Neural cell (in vitro differentiated cells): ENCODE measurements at regions not wholly inside any gene's neighbourhood (a gene's known extent, or its start where the extent isn't known, plus 50 kb on each side); places are given as distances from the start of the nearest gene placed in this dataset.

Source experiments
- H2AFZ ChIP-seq: fragments of 200-600, 300-800 bp; sonication (generic), shearing (Covaris generic); 2 replicates; pipeline ENCODE4 v1.6.0; 2014; ENCODE audit warnings: low read depth, mild to moderate bottlenecking, antibody characterized with exemption, low read length, moderate library complexity
- H3F3A ChIP-seq: fragments of 200-600 bp; shearing (Covaris generic); 2 replicates; pipeline ENCODE4 v1.6.1; 2016; ENCODE audit warnings: mild to moderate bottlenecking, moderate library complexity, mixed read lengths, antibody characterized with exemption, low read length; ENCODE audit not compliant: insufficient read depth, poor library complexity, severe bottlenecking
- H3K27ac ChIP-seq: fragments of 200-600, 300-800 bp; sonication (generic), shearing (Covaris generic); 2 replicates; pipeline ENCODE4 v1.5.1; 2014; ENCODE audit warnings: mild to moderate bottlenecking, low read length, moderate library complexity
- H3K27me3 ChIP-seq: fragments of 300-800, 200-600 bp; sonication (generic), shearing (Covaris generic); 2 replicates; pipeline ENCODE4 v1.6.0; 2014; ENCODE audit warnings: mild to moderate bottlenecking, low read depth, low read length, moderate library complexity; ENCODE audit not compliant: insufficient read depth
- H3K36me3 ChIP-seq: fragments of 300-800, 200-600 bp; sonication (generic), shearing (Covaris generic); 2 replicates; pipeline ENCODE4 v1.5.1; 2014; ENCODE audit warnings: mild to moderate bottlenecking, antibody characterized with exemption, low read length, moderate library complexity; ENCODE audit not compliant: insufficient read depth
- H3K4me2 ChIP-seq: fragments of 300-800, 200-600 bp; sonication (generic), shearing (Covaris generic); 2 replicates; pipeline ENCODE4 v1.6.0; 2014; ENCODE audit warnings: mild to moderate bottlenecking, low read length
- H3K4me3 ChIP-seq: fragments of 300-800, 200-600 bp; sonication (generic), shearing (Covaris generic); 2 replicates; pipeline ENCODE4 v1.5.1; 2014; ENCODE audit warnings: mild to moderate bottlenecking, low read length, moderate library complexity
- H3K79me2 ChIP-seq: fragments of 200-600 bp; shearing (Covaris generic); replicated peaks from 2 replicates; pipeline ENCODE4 v1.6.0; 2014; ENCODE audit warnings: mild to moderate bottlenecking, low read length, moderate library complexity; ENCODE audit not compliant: insufficient read depth
- H3K9ac ChIP-seq: fragments of 300-800, 200-600 bp; sonication (generic), shearing (Covaris generic); 2 replicates; pipeline ENCODE4 v1.6.1; 2016; ENCODE audit warnings: mild to moderate bottlenecking, low read length, mixed read lengths
- H3K9me2 ChIP-seq: fragments of 200-600 bp; shearing (Covaris generic); 2 replicates; pipeline ENCODE4 v1.6.1; 2016; ENCODE audit warnings: mild to moderate bottlenecking, low read length, mixed read lengths; ENCODE audit not compliant: insufficient read depth
- H3K9me3 ChIP-seq: fragments of 200-600, 300-800 bp; sonication (generic), shearing (Covaris generic); 2 replicates; pipeline ENCODE4 v1.6.1; 2016; ENCODE audit warnings: mild to moderate bottlenecking, mixed run types, low read length, moderate library complexity, mixed read lengths
- H4K20me1 ChIP-seq: fragments of 200-600 bp; shearing (Covaris generic); 2 replicates; pipeline ENCODE4 v1.6.1; 2016; ENCODE audit warnings: mild to moderate bottlenecking, mixed run types; ENCODE audit not compliant: insufficient read depth
- EP300 ChIP-seq: fragments of 450-650 bp; conservative IDR thresholded peaks from 2 replicates; pipeline ENCODE4 v1.6.1; 2014; ENCODE audit warnings: antibody characterized with exemption, mild to moderate bottlenecking, moderate library complexity; ENCODE audit not compliant: poor library complexity, severe bottlenecking
- EZH2 ChIP-seq: fragments of 200-600, 300-800 bp; shearing (Covaris generic), sonication (generic); IDR thresholded peaks from 2 replicates; pipeline ENCODE4 v1.6.1; 2014; ENCODE audit warnings: antibody characterized with exemption, low read length, borderline replicate concordance, mild to moderate bottlenecking; ENCODE audit not compliant: insufficient read depth, poor library complexity, severe bottlenecking
- MXI1 ChIP-seq: fragments of 450-650 bp; conservative IDR thresholded peaks from 2 replicates; pipeline ENCODE4 v1.6.1; 2014; ENCODE audit warnings: antibody characterized with exemption, mild to moderate bottlenecking; ENCODE audit not compliant: poor library complexity, severe bottlenecking
- POLR2AphosphoS5 ChIP-seq: IDR thresholded peaks from 2 replicates; pipeline ENCODE4 v1.6.1; 2012
- RAD21 ChIP-seq: fragments of 450-650 bp; conservative IDR thresholded peaks from 2 replicates; pipeline ENCODE4 v1.6.1; 2014; ENCODE audit warnings: antibody characterized with exemption, mild to moderate bottlenecking, moderate library complexity
- SMC3 ChIP-seq: fragments of 450-650 bp; conservative IDR thresholded peaks from 2 replicates; pipeline ENCODE4 v1.6.1; 2014; ENCODE audit warnings: antibody characterized with exemption, mild to moderate bottlenecking, moderate library complexity; ENCODE audit not compliant: poor library complexity
- TAF1 ChIP-seq: IDR thresholded peaks from 2 replicates; pipeline ENCODE4 v1.6.1; 2012; ENCODE audit warnings: low read depth
- TF ChIP-seq, protein P1 (sequence below): IDR thresholded peaks from 2 replicates; pipeline ENCODE4 v1.6.1; 2012; ENCODE audit warnings: borderline replicate concordance
- TF ChIP-seq, protein P2 (sequence below): fragments of 450-650 bp; IDR thresholded peaks from 2 replicates; pipeline ENCODE4 v1.5.1; 2014; ENCODE audit warnings: antibody characterized with exemption, mild to moderate bottlenecking, moderate library complexity; ENCODE audit not compliant: poor library complexity, severe bottlenecking

DNA sequence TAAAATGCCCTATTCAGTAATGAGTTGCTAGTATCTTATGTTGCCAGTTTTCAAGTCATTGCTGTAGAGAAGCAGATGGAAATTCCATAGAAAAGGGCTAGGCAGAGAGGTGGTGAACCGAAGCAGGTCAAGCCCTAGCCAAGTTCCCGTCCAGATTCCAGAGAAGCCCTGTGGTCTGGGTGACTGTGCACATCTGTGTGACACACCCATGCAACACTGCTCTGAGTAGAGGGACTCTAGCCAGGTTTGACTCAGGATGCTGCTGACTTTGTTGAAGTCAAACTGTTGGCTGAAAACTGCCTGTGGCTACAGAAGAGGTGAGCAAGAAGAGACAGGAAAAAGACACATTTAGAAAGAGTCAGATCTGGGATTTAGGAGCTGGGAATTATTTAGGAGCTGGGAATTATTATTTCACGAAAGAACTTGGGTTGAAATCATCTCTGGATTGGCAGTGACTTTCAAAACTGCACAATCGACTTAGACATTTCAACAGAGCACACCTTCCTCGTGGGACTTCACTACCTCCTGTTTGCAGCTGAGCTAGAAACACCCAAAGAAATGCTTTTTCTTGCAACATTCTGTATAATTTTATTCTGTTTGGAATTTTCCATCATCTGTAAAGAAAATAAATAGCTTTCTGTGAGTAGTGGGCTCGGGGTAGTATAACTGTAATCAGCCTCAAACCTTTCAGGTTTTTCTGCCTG lies 149.1 kb upstream of the PRKCQ start:
- no peaks in the 10 kb centered on the region for H4K20me1 ChIP-seq
- H3F3A ChIP-seq = no peaks in the 10 kb centered on the region
- H3K4me2 ChIP-seq = no peak overlapping the region
- H3K27ac ChIP-seq = no peak overlapping the region
- H3K4me3 ChIP-seq = no peak overlapping the region
- H3K9ac ChIP-seq = no peak overlapping the region
- no peak overlapping the region for H2AFZ ChIP-seq
- no peaks in the 10 kb centered on the region for H3K9me3 ChIP-seq
- H3K27me3 ChIP-seq = no peaks in the 10 kb centered on the region
- no peaks in the 10 kb centered on the region for H3K9me2 ChIP-seq
- H3K79me2 ChIP-seq = no peaks in the 10 kb centered on the region
- TF ChIP-seq MXI1 (no peak), SMC3 (no peak), RAD21 (no peak), POLR2AphosphoS5 (no peak)
- no peaks in the 10 kb centered on the region for H3K36me3 ChIP-seq

DNA sequence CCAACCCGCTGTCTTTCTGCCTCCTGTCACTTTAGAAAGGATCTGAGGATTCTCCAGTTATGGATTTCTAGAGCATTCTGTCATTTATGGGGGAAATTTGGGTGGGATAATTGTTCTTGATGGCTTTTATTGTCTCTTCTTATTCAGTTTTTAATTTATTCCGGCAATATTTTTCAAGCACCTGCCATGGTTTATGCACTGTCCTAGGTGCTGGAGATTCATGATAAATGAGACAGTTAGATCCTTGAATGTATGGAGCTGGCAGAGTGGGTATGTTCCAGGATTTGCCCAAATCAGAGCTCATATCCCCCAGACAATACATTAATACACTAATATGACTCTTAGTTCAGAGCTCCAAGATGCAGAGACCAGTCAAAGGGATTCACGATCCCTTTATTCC lies 146.8 kb upstream of the PRKCQ start:
- H3K79me2 ChIP-seq = no peaks in the 10 kb centered on the region
- H3K9me2 ChIP-seq = no peaks in the 10 kb centered on the region
- no peak overlapping the region for H2AFZ ChIP-seq
- H3K9ac ChIP-seq = no peak overlapping the region
- H3K4me2 ChIP-seq = no peak overlapping the region
- no peaks in the 10 kb centered on the region for H3K27me3 ChIP-seq
- TF ChIP-seq RAD21 (no peak), TAF1 (no peak), EP300 (no peak), MXI1 (no peak), EZH2 (no peak), SMC3 (no peak), POLR2AphosphoS5 (no peak)
- TF ChIP-seq, protein P1, sequence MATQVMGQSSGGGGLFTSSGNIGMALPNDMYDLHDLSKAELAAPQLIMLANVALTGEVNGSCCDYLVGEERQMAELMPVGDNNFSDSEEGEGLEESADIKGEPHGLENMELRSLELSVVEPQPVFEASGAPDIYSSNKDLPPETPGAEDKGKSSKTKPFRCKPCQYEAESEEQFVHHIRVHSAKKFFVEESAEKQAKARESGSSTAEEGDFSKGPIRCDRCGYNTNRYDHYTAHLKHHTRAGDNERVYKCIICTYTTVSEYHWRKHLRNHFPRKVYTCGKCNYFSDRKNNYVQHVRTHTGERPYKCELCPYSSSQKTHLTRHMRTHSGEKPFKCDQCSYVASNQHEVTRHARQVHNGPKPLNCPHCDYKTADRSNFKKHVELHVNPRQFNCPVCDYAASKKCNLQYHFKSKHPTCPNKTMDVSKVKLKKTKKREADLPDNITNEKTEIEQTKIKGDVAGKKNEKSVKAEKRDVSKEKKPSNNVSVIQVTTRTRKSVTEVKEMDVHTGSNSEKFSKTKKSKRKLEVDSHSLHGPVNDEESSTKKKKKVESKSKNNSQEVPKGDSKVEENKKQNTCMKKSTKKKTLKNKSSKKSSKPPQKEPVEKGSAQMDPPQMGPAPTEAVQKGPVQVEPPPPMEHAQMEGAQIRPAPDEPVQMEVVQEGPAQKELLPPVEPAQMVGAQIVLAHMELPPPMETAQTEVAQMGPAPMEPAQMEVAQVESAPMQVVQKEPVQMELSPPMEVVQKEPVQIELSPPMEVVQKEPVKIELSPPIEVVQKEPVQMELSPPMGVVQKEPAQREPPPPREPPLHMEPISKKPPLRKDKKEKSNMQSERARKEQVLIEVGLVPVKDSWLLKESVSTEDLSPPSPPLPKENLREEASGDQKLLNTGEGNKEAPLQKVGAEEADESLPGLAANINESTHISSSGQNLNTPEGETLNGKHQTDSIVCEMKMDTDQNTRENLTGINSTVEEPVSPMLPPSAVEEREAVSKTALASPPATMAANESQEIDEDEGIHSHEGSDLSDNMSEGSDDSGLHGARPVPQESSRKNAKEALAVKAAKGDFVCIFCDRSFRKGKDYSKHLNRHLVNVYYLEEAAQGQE = no peak
- TF ChIP-seq, protein P2, sequence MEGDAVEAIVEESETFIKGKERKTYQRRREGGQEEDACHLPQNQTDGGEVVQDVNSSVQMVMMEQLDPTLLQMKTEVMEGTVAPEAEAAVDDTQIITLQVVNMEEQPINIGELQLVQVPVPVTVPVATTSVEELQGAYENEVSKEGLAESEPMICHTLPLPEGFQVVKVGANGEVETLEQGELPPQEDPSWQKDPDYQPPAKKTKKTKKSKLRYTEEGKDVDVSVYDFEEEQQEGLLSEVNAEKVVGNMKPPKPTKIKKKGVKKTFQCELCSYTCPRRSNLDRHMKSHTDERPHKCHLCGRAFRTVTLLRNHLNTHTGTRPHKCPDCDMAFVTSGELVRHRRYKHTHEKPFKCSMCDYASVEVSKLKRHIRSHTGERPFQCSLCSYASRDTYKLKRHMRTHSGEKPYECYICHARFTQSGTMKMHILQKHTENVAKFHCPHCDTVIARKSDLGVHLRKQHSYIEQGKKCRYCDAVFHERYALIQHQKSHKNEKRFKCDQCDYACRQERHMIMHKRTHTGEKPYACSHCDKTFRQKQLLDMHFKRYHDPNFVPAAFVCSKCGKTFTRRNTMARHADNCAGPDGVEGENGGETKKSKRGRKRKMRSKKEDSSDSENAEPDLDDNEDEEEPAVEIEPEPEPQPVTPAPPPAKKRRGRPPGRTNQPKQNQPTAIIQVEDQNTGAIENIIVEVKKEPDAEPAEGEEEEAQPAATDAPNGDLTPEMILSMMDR = no peak
- no peaks in the 10 kb centered on the region for H3K36me3 ChIP-seq
- H3K9me3 ChIP-seq = no peaks in the 10 kb centered on the region
- no peaks in the 10 kb centered on the region for H4K20me1 ChIP-seq
- H3K4me3 ChIP-seq = no peak overlapping the region
- H3K27ac ChIP-seq = no peak overlapping the region
- H3F3A ChIP-seq = no peaks in the 10 kb centered on the region
